ENCODE measurements at regions not wholly inside any gene's neighbourhood (a gene's known extent, or its start where the extent isn't known, plus 50 kb on each side); places are given as distances from the start of the nearest gene placed in this dataset.

DNA sequence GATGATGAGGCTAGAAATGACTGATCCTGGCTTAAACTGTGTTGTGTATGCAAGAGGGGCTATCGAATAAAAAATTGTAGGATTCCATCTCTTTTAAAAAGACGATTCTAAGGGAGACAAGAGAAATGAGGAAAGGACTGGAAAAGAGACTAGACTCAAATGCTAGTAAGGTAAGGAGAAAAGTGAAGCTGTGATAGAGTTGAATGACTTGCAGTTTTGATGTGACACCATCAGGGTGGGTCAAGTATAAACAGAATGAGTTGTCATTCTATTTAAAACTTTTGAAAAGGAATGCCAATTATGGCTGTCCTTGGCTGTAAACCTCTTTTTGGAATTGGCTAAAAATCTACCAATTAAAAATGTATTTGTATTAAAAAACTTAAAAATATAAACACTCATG is 184.5 kb upstream of the PHF14 start:
- TF ChIP-seq, protein P1, sequence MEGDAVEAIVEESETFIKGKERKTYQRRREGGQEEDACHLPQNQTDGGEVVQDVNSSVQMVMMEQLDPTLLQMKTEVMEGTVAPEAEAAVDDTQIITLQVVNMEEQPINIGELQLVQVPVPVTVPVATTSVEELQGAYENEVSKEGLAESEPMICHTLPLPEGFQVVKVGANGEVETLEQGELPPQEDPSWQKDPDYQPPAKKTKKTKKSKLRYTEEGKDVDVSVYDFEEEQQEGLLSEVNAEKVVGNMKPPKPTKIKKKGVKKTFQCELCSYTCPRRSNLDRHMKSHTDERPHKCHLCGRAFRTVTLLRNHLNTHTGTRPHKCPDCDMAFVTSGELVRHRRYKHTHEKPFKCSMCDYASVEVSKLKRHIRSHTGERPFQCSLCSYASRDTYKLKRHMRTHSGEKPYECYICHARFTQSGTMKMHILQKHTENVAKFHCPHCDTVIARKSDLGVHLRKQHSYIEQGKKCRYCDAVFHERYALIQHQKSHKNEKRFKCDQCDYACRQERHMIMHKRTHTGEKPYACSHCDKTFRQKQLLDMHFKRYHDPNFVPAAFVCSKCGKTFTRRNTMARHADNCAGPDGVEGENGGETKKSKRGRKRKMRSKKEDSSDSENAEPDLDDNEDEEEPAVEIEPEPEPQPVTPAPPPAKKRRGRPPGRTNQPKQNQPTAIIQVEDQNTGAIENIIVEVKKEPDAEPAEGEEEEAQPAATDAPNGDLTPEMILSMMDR (IDR thresholded peaks at IDR 0.05; ENCODE audit: control extremely low read depth, extremely low read depth, low read depth, missing control alignments) = no peak
- CTCF ChIA-PET = no interaction called here
- POLR2A ChIA-PET = no interaction called here
- DNase-seq (ENCODE audit: extremely low spot score) = no peak

DNA sequence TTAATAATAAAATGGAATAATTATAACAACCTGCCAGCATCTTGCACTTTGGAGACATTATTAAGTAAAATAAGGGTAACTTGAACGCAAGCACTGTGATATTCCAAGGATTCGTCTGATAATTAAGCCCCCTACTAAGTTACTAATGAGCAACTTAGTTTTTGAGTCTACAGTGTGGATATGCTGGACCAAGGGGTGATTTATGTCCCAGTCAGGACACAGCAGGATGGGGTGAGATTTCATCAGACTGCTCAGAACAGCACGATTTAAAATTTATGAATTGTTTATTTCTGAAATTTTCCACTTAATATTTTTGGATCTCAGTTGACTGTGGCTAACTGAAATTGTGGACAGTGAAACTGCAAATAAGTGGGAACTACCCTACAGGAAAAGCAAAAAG is 182.8 kb upstream of the PHF14 start:
- TF ChIP-seq, protein P1 (IDR thresholded peaks at IDR 0.05; ENCODE audit: control extremely low read depth, extremely low read depth, low read depth, missing control alignments) = no peak

DNA sequence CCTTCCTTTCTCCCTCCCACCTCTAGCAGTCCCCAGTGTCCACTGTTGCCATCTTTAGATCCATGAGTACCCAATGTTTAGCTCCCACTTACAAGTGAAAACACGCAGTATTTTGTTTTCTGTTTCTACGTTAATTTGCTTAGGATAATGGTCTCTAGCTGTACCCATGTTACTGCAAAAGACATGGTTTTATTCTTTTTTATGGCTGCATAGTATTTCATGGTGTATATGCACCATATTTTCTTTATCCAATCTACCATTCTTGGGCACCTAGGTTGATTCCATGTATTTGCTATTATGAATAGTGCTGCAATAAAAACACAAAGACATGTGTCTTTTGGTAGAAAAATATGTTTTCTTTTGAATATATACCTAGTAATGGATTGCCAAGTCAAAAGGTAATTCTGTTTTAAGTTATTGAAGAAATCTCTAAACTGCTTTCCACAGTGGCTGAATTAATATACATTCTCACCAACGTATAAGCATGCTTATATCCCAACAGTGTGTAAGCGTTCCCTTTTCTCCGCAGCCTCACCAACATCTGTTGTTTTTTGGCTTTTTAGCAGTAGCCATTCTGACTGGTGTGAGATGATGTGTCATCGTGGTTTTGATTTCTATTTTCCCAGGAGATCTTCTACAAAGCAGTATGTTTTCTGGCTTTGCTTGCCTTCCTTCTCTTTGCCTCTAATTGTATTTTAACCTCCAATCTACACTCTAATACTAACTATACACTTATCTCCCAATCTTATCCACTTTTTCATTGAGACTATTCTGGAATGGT is 179.5 kb upstream of the PHF14 start:
- no peak for DNase-seq (ENCODE audit: extremely low spot score)
- ChIA-PET POLR2A (no interaction called here), CTCF (no interaction called here)
- TF ChIP-seq, protein P1 (IDR thresholded peaks at IDR 0.05; ENCODE audit: control extremely low read depth, extremely low read depth, low read depth, missing control alignments) = no peak

More for the DNA sequence above, 182.8 kb upstream of the PHF14 start:
- DNase-seq (ENCODE audit: extremely low spot score) = no peak
- POLR2A ChIA-PET = no interaction called here
- CTCF ChIA-PET = no interaction called here

DNA sequence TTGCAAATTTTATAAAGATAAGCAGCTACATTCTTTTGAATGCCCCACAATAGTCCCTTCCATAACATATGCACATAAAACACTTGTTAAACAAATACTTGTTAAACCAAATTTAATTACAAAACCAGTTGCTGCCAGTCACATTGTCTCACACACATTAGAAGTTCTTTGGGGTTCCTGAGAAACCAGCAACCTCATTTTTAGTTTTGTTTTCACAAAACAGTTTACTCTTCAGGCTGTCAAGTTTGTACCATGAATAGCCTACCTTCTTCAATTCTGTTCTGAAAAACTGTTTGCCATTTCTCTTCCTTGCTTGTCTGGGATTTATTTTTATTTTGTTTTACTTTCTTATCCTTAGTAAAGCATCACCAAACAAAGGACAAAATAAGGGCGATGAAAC is 176.5 kb upstream of the PHF14 start:
- DNase-seq (ENCODE audit: extremely low spot score) = no peak
- ChIA-PET CTCF (no interaction called here), POLR2A (no interaction called here)
- TF ChIP-seq, protein P1 (IDR thresholded peaks at IDR 0.05; ENCODE audit: control extremely low read depth, extremely low read depth, low read depth, missing control alignments) = no peak

DNA sequence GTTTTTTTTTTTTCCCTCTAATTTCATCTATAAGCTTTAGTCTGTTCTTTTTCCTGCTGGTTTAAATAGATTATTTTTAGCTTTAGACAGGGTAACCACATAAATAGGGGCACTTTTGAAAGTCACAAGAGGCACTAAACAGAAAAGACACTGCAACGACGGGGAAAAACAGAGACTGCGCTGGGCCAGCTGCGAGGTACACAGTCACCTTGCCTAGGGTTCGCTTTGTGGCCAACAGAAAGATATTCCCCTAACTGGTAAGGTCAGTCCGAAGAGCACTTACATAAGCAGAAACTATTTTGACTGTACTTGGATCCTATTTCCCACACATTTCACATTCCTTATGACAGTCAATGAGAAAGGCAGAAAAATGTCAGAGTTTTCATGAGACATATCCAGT is 175.6 kb upstream of the PHF14 start:
- TF ChIP-seq, protein P1 (IDR thresholded peaks at IDR 0.05; ENCODE audit: control extremely low read depth, extremely low read depth, low read depth, missing control alignments) = no peak
- no peak for DNase-seq (ENCODE audit: extremely low spot score)
- ChIA-PET POLR2A (no interaction called here), CTCF (interaction anchor here (1.7 kb wide), 1 partner anchor 26 kb away, joined by 3 read pairs; no protein-coding TSS in a partner anchor)

DNA sequence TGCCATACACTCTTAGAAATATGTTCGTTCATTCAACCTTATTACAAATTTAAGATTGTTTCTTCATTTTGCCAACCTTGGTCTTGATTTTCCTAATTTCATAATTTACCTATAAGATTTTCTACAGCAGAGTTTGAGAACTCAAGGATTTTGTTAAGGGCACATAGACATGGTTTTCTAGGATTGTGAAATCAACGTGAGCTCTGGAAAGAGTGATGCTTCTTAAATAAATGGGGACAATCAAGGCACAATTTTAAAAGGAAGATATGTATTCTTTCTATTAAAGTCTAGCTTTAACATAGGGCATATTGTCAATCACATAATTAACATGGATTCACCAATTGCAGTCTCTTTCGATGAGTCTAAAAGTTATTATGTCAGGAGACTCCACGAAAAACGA is 174.2 kb upstream of the PHF14 start:
- no peak for DNase-seq (ENCODE audit: extremely low spot score)
- TF ChIP-seq, protein P1 (IDR thresholded peaks at IDR 0.05; ENCODE audit: control extremely low read depth, extremely low read depth, low read depth, missing control alignments) = no peak
- ChIA-PET POLR2A (no interaction called here), CTCF (interaction anchor here (1.2 kb wide), 1 partner anchor 17 kb away, joined by 5 read pairs; no protein-coding TSS in a partner anchor)
